DOHH2 (cell line): ENCODE measurements at regions not wholly inside any gene's neighbourhood (a gene's known extent, or its start where the extent isn't known, plus 50 kb on each side); places are given as distances from the start of the nearest gene placed in this dataset.

Experiments used
- EZH2phosphoT487 ChIP-seq: fragments of 200-600 bp; sonication (generic); IDR thresholded peaks from 2 replicates; pipeline ENCODE4 v1.6.1; 2017; ENCODE audit warnings: borderline replicate concordance, mild to moderate bottlenecking, antibody characterized with exemption, low read length, moderate library complexity, mixed read lengths
- TF ChIP-seq, protein P1 (sequence below): fragments of 200-600 bp; sonication (generic); IDR thresholded peaks from one replicate; pipeline ENCODE4 v1.5.1; 2014; ENCODE audit warnings: antibody characterized with exemption, mild to moderate bottlenecking, low read depth, low read length; ENCODE audit not compliant: poor library complexity, severe bottlenecking

DNA sequence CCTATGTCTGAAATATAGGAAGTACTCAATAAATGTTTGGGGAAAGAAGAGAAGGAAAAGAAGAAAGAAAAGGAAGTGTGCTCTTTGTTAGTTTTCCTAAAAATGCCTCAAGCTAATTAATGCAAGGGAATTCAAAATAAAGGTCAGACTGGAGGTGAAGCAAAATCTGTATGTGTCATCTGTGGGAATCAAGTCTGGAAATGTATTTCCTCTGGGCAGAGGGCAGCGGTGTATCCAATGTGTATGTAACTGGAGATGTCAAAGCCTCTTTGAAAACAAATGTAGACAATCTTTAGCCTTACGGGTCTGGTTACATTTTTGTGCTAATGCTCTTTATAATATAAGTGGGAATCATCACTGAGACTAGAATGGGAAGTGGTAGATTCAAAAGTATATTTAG lies 471.4 kb downstream of the MAN2A1 start:
- TF ChIP-seq, protein P1, sequence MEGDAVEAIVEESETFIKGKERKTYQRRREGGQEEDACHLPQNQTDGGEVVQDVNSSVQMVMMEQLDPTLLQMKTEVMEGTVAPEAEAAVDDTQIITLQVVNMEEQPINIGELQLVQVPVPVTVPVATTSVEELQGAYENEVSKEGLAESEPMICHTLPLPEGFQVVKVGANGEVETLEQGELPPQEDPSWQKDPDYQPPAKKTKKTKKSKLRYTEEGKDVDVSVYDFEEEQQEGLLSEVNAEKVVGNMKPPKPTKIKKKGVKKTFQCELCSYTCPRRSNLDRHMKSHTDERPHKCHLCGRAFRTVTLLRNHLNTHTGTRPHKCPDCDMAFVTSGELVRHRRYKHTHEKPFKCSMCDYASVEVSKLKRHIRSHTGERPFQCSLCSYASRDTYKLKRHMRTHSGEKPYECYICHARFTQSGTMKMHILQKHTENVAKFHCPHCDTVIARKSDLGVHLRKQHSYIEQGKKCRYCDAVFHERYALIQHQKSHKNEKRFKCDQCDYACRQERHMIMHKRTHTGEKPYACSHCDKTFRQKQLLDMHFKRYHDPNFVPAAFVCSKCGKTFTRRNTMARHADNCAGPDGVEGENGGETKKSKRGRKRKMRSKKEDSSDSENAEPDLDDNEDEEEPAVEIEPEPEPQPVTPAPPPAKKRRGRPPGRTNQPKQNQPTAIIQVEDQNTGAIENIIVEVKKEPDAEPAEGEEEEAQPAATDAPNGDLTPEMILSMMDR = no peak
- TF ChIP-seq EZH2phosphoT487 = no peak
